ENCODE measurements at regions not wholly inside any gene's neighbourhood (a gene's known extent, or its start where the extent isn't known, plus 50 kb on each side); places are given as distances from the start of the nearest gene placed in this dataset.

DNA sequence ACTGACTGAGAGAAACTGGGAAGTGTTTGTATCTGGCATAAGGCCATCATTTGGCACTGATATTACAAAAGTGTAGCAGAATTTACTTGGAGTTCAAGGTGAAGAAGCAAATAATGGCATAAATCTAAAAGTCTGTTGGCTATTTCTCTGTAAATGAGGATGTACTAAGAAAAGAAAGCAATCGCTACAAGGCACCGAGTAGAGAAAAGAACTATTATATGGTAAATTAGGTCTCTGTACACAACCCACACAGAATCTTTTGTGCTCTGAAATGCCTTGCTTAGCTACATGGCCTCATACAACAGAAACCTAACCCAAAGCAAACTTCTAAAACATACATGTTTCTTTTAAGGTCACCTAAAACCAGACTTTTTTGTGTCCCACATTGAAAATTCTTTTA lies 290.1 kb upstream of the WWC1 start:
- 42 to 58% (median 53%) methylated on average over 2 of the region's 2 CpGs for WGBS, 4 donors
- Histone ChIP-seq H3K27ac (no peak overlapping the region), H3K27me3 (no peaks in the 10 kb centered on the region), H3K36me3 (replicated peaks in 1 of 2) (no peaks in the 10 kb centered on the region), H3K9me3 (replicated peaks in 1 of 3) (no peaks in the 10 kb centered on the region), H3K4me1 (replicated peaks in 1 of 2) (no peaks in the 10 kb centered on the region), H3K4me3 (no peak overlapping the region)
- intact Hi-C loops (cut with DNase I), result no loop called here
- DNase-seq, result no peak
- no peak for TF ChIP-seq POLR2A (IDR thresholded peaks at IDR 0.05)
- no peak for TF ChIP-seq CTCF (IDR thresholded peaks at IDR 0.05)

GRCh38 chr5:168002116-168002515 lies 289.3 kb upstream of the WWC1 start:
- Histone ChIP-seq H3K4me1 (replicated peaks in 1 of 2) (no peaks in the 10 kb centered on the region), H3K4me3 (no peak overlapping the region), H3K27me3 (no peaks in the 10 kb centered on the region), H3K27ac (no peak overlapping the region), H3K9me3 (replicated peaks in 1 of 3) (no peaks in the 10 kb centered on the region), H3K36me3 (replicated peaks in 1 of 2) (no peaks in the 10 kb centered on the region)
- DNase-seq, result no peak
- WGBS, 4 donors, result 66 to 81% (median 73%) methylated on average over 4 of the region's 4 CpGs
- TF ChIP-seq POLR2A (IDR thresholded peaks at IDR 0.05), result no peak
- no peak for TF ChIP-seq CTCF (IDR thresholded peaks at IDR 0.05)
- intact Hi-C loops (cut with DNase I), result no loop called here

DNA sequence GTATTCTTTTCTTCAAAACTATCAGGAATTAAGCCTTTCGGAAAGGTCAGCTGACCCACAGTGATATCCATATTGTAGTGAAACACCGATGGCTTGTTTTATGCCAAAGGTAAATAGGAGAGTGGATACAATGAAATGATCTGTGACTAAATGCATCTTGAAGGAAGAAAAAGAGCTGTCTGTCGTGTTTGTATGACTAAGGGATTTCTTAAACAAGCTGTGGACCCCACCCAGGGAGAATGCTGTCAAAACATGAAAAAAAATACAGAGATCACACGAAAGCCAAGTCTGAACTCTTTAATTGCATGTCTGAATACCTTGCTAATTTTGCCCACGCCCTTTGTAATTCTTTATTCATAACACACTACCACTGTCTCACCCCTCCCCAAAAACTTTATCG lies 286.4 kb upstream of the WWC1 start:
- no peaks in the 10 kb centered on the region for H3K4me1 ChIP-seq (replicated peaks in 1 of 2)
- 71 to 75% (median 75%) methylated on average over 6 of the region's 6 CpGs for WGBS, 4 donors
- DNase-seq, result no peak

DNA sequence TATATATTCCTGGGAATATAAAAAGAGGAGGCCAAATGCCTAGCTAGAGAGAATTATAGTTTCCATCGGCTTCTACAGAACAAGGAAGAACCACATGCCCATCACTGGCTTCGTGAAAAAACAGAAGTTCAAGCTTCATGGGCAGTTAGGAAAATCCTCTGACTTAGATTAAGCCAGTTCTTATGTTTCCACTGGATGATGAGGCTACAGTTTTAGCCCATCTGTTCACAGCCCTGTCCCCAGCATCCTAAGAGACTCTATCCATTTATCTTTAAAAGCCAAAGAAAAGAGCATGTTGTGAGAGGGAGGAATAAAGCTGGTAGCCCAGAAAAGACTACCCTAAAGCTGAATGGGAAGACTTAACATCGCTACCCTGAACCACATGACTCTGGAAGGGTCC lies 285.5 kb upstream of the WWC1 start:
- no peaks in the 10 kb centered on the region for H3K4me1 ChIP-seq (replicated peaks in 1 of 2)
- H3K27me3 ChIP-seq, result no peaks in the 10 kb centered on the region
- no peaks in the 10 kb centered on the region for H3K36me3 ChIP-seq (replicated peaks in 1 of 2)
- H3K27ac ChIP-seq, result no peak overlapping the region
- no peak overlapping the region for H3K4me3 ChIP-seq
- intact Hi-C loops (cut with DNase I), result no loop called here
- 72 to 75% (median 73%) methylated on average over 3 of the region's 3 CpGs for WGBS, 4 donors
- DNase-seq, result no peak
- no peaks in the 10 kb centered on the region for H3K9me3 ChIP-seq (replicated peaks in 1 of 3)
- TF ChIP-seq POLR2A (IDR thresholded peaks at IDR 0.05), result no peak
- no peak for TF ChIP-seq CTCF (IDR thresholded peaks at IDR 0.05)

More for the DNA sequence above, 286.4 kb upstream of the WWC1 start:
- TF ChIP-seq CTCF (IDR thresholded peaks at IDR 0.05) (no peak), POLR2A (IDR thresholded peaks at IDR 0.05) (no peak)
- no peaks in the 10 kb centered on the region for H3K36me3 ChIP-seq (replicated peaks in 1 of 2)
- no peak overlapping the region for H3K4me3 ChIP-seq
- intact Hi-C loops (cut with DNase I), result no loop called here
- no peaks in the 10 kb centered on the region for H3K27me3 ChIP-seq
- H3K9me3 ChIP-seq (replicated peaks in 1 of 3), result no peaks in the 10 kb centered on the region
- no peak overlapping the region for H3K27ac ChIP-seq
